ENCODE measurements at regions not wholly inside any gene's neighbourhood (a gene's known extent, or its start where the extent isn't known, plus 50 kb on each side); places are given as distances from the start of the nearest gene placed in this dataset.

DNA sequence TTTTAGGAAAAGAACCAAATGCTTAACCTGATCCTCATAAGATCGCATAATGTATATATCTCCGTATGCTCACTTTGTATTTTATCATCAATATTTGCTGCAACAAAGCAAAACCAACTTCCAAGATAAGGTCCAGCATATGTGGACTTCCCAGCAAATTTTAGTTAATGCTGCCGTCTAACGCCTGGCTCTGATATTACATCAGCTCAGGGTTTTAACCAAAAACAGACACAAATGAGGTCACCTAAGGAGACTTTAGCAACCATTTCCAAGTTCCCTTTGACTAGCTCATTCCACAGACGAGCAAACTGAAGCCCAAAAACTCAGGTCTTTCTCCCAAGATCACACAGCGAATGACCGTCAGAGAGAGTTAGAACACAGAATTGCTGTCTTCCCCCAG, 59.4 kb upstream of the UCN3 start:
- no peak overlapping the region for H3K4me3 ChIP-seq (ENCODE audit: low read depth in 1 of 2, low read length in 2 of 2)
- no peak overlapping the region for H3K9ac ChIP-seq (ENCODE audit: low read depth in 1 of 2, low read length in 2 of 2)
- no peak overlapping the region for H3K27ac ChIP-seq (ENCODE audit: low read depth, low read length)
- H3K36me3 ChIP-seq (ENCODE audit: control insufficient read depth in 1 of 2, insufficient read depth in 2 of 2, low read length in 2 of 2) = no peaks in the 10 kb centered on the region
- H3K27me3 ChIP-seq (ENCODE audit: control insufficient read depth in 1 of 2, insufficient read depth in 2 of 2, low read length in 2 of 2) = no peaks in the 10 kb centered on the region
- H3K4me1 ChIP-seq (ENCODE audit: control insufficient read depth in 1 of 2, insufficient read depth in 2 of 2, low read length in 2 of 2) = no peaks in the 10 kb centered on the region
- peaks cover 5 to 8% of the 10 kb centered on the region in 2 donors for H3K9me3 ChIP-seq (ENCODE audit: control insufficient read depth in 1 of 2, low read length in 2 of 2)

DNA sequence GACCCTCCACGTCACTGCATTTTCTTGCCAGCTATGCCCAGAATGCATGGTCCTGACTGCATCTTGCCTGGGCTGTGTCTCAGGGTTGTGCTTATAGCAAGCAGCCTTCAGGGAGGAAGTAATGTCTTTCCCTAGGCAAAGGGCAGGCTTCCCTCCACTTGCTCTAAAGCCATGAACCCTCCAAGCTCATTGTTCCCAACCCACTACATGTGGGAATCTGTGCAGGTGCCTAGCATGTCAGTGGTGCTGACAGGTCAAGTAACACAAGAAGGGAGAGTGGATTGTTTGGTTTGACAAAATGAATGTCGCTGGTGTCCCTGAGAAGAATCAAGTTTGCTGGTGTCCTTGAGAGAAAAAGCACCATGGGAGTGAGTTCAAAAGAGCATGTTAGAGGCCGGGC, 53.9 kb upstream of the UCN3 start:
- no peak overlapping the region for H3K27ac ChIP-seq (ENCODE audit: low read depth, low read length)
- no peaks in the 10 kb centered on the region for H3K36me3 ChIP-seq (ENCODE audit: control insufficient read depth in 1 of 2, insufficient read depth in 2 of 2, low read length in 2 of 2)
- H3K4me3 ChIP-seq (ENCODE audit: low read depth in 1 of 2, low read length in 2 of 2) = no peak overlapping the region
- no peaks in the 10 kb centered on the region for H3K4me1 ChIP-seq (ENCODE audit: control insufficient read depth in 1 of 2, insufficient read depth in 2 of 2, low read length in 2 of 2)
- H3K27me3 ChIP-seq (ENCODE audit: control insufficient read depth in 1 of 2, insufficient read depth in 2 of 2, low read length in 2 of 2) = no peaks in the 10 kb centered on the region
- peaks cover 0 to 2% of the 10 kb centered on the region in 2 donors for H3K9me3 ChIP-seq (ENCODE audit: control insufficient read depth in 1 of 2, low read length in 2 of 2)
- H3K9ac ChIP-seq (ENCODE audit: low read depth in 1 of 2, low read length in 2 of 2) = no peak overlapping the region

DNA sequence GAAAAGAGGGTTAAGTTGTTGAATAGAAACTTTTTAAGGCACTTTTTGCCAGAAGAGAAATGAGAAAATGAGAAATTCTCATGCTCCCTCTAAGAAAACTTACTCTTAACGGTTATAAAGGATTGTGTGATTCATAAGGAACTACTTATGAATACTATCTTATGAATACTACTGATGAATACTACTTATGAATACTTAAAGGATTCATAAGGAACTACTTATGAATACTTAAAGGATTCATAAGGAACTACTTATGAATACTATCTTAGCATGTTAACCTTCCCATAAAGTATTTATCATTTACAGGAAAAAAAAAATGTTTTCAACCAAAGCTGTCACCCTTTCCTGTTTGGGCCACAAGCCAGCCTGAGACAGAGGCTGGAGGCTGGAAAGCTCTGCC, 53.1 kb upstream of the UCN3 start:
- no peak overlapping the region for H3K27ac ChIP-seq (ENCODE audit: low read depth, low read length)
- no peak overlapping the region for H3K4me3 ChIP-seq (ENCODE audit: low read depth in 1 of 2, low read length in 2 of 2)
- H3K4me1 ChIP-seq (ENCODE audit: control insufficient read depth in 1 of 2, insufficient read depth in 2 of 2, low read length in 2 of 2) = no peaks in the 10 kb centered on the region

DNA sequence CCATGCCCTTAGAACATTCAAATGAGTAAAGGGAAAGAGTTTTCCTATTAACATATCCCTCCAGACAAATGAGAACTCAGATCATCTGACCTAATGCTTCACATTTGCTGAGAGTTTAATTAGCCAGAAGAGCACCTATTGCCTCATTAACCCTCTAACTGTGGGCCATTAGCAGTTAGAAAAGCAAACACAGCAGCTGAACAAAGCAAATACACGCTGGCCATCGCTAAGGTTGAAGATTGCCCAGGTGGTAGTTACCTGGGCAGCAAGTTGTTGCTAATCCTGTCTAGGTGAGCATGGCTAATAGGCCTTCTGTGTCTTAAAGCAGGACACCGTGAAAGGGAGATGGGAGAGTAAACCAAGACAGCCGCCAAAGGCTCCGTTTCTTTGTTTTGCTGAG, 49.9 kb upstream of the UCN3 start:
- Histone ChIP-seq H3K9ac (ENCODE audit: low read depth in 1 of 2, low read length in 2 of 2) (no peak overlapping the region), H3K4me3 (ENCODE audit: low read depth in 1 of 2, low read length in 2 of 2) (no peak overlapping the region), H3K9me3 (ENCODE audit: control insufficient read depth in 1 of 2, low read length in 2 of 2) (no peaks in the 10 kb centered on the region), H3K27me3 (ENCODE audit: control insufficient read depth in 1 of 2, insufficient read depth in 2 of 2, low read length in 2 of 2) (no peaks in the 10 kb centered on the region), H3K36me3 (ENCODE audit: control insufficient read depth in 1 of 2, insufficient read depth in 2 of 2, low read length in 2 of 2) (no peaks in the 10 kb centered on the region), H3K27ac (ENCODE audit: low read depth, low read length) (no peak overlapping the region), H3K4me1 (ENCODE audit: control insufficient read depth in 1 of 2, insufficient read depth in 2 of 2, low read length in 2 of 2) (no peaks in the 10 kb centered on the region)

More for the DNA sequence above, 53.1 kb upstream of the UCN3 start:
- no peaks in the 10 kb centered on the region for H3K36me3 ChIP-seq (ENCODE audit: control insufficient read depth in 1 of 2, insufficient read depth in 2 of 2, low read length in 2 of 2)
- H3K27me3 ChIP-seq (ENCODE audit: control insufficient read depth in 1 of 2, insufficient read depth in 2 of 2, low read length in 2 of 2) = no peaks in the 10 kb centered on the region
- H3K9ac ChIP-seq (ENCODE audit: low read depth in 1 of 2, low read length in 2 of 2) = no peak overlapping the region
- H3K9me3 ChIP-seq (ENCODE audit: control insufficient read depth in 1 of 2, low read length in 2 of 2) = peaks cover 0 to 2% of the 10 kb centered on the region in 2 donors
